ENCODE measurements at regions not wholly inside any gene's neighbourhood (a gene's known extent, or its start where the extent isn't known, plus 50 kb on each side); places are given as distances from the start of the nearest gene placed in this dataset.

DNA sequence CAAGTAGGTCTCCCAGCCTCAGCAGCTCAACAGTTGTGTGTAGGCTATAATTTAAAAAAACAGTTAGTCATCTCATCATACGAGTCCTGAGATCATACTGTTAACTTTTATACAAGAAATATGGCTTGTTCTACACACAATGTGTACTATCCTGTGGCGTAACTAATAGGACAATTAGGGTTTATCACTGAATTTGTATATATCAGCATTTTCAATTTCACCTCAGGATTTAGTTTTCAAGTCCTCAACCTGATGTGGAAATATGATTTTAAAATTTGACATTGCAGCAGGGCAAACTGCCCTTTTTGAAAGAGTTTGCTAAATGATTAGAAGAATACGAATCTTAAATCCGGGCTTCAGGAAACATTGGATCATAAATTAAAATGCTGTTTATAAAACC, 237.2 kb upstream of the CTBP2 start:
- TF ChIP-seq EZH2 (IDR thresholded peaks at IDR 0.05; ENCODE audit: borderline replicate concordance, low read depth, low read length, poor library complexity, severe bottlenecking), result no peak
- TF ChIP-seq, protein P1, sequence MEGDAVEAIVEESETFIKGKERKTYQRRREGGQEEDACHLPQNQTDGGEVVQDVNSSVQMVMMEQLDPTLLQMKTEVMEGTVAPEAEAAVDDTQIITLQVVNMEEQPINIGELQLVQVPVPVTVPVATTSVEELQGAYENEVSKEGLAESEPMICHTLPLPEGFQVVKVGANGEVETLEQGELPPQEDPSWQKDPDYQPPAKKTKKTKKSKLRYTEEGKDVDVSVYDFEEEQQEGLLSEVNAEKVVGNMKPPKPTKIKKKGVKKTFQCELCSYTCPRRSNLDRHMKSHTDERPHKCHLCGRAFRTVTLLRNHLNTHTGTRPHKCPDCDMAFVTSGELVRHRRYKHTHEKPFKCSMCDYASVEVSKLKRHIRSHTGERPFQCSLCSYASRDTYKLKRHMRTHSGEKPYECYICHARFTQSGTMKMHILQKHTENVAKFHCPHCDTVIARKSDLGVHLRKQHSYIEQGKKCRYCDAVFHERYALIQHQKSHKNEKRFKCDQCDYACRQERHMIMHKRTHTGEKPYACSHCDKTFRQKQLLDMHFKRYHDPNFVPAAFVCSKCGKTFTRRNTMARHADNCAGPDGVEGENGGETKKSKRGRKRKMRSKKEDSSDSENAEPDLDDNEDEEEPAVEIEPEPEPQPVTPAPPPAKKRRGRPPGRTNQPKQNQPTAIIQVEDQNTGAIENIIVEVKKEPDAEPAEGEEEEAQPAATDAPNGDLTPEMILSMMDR (conservative IDR thresholded peaks at IDR 0.05; ENCODE audit: low read depth, low read length), result no peak
